Medulla oblongata (tissue), 1 donor: ENCODE measurements at regions not wholly inside any gene's neighbourhood (a gene's known extent, or its start where the extent isn't known, plus 50 kb on each side); places are given as distances from the start of the nearest gene placed in this dataset.
"Not testable (repeated sequence)": the region's sequence is repeated elsewhere in the genome, so short reads cannot be mapped to it uniquely, and the experiment has no call there.

Source experiments
- DNase-seq: peaks from one replicate; pipeline ENCODE4 v3.0.0-alpha.2; 2015; ENCODE audit errors: extremely low spot score

- DNase-seq, result no peak
These were observed 54.3 kb upstream of the CREB3L1 start for GRCh38 chr11:46223252-46223513.

GRCh38 chr11:46222490-46223251 is 54.8 kb upstream of the CREB3L1 start:
- DNase-seq, result peak; percentile 55

DNA sequence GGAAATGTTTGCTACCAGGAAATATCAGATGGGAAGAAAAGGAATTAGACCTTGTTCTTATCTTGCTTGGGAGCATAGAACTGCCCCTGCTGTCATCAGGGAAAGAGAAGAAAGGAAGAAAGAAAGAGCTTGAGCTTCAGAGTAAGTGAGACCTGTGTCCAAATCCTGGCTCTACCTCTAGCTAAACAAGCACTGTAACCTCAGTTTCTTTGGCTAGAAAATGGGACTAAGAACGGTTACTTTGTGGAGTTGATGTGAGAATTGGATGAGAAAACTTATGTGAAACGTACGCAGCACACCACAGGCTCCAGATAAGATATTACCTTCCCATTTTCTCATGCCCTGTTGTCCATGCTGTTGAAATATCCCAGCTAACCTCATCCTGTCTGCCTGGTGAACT is 57.1 kb upstream of the CREB3L1 start:
- no peak for DNase-seq

DNA sequence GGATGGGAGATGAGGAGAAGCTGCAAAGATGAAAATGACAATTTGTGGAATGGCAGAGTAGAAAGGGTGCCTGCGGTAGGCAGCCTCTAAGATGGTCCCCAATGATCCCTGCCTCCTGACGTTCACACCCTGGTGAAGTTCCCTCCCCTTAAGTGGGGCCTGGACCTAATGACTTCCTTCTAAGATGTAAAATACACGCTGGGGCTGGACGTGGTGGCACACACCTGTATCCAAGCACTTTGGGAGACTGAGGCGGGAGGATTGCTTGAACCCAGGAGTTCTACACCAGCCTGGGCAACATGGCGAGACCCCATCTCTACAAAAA is 60.7 kb upstream of the CREB3L1 start:
- DNase-seq, result no peak

DNA sequence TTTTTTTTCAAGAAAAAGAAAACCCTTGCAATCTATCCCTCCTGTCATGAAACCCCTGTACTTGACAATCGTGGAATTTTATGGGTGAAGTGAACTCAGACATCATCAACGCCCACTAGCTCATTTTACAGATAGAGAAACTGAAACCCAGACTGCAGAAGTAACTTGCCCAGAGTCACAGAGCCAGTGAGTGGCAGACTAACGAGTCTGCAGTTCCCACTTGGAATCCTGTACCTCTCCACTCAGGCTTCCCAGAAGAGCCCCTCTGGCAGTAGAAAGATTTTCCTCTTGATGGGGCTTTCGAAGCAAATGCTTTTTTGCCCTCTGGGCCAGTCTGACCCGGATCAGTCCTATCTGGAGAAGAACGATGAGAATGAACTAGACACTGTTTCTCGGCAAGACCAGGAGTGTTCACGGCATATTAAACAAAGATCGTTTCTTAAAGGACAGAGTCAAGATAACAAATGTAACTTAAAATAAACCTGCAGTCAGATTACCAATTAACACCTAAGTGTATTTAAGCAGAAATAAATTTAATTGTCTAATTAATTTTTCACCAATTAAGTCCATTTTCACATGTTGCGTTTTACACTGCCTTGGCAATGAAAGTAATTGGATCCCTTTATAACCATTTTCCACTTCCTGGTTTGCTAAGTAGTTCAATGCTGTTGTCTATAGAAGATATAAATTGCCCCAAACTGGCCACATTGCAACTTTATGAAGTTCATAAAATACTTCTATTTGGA is 61.3 kb upstream of the CREB3L1 start:
- DNase-seq, result no peak

- no peak for DNase-seq
These were observed 62.1 kb upstream of the CREB3L1 start for GRCh38 chr11:46215208-46215931.

- DNase-seq, result no peak
These were observed 64.7 kb upstream of the CREB3L1 start for GRCh38 chr11:46212720-46213119.

GRCh38 chr11:46210856-46211255 is 66.6 kb upstream of the CREB3L1 start:
- DNase-seq, result no peak

- DNase-seq, result no peak
These were observed 67.3 kb upstream of the CREB3L1 start for GRCh38 chr11:46210133-46210636.

DNA sequence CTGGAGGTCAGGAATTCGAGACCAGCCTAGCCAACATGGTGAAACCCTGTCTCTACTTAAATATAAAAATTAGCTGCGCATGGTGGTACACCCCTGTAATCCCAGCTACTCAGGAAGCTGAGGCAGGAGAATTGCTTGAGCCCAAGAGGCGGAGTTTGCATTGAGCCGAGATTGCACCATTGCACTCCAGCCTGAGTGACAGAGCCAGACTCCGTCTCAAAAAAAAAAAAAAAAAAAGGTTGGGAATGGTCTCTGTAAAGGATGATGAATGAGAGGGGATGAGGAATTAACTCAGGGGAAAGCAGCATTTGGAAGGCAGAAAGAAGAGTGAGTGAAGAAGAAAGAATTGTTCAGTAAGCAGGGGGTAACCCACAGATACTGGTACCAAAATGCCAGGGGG is 67.8 kb upstream of the CREB3L1 start:
- DNase-seq, result not testable (repeated sequence)

GRCh38 chr11:46208803-46209202 is 68.7 kb upstream of the CREB3L1 start:
- DNase-seq, result no peak

GRCh38 chr11:46207270-46207669 is 70.2 kb upstream of the CREB3L1 start:
- no peak for DNase-seq

GRCh38 chr11:46204415-46204814 is 73.0 kb upstream of the CREB3L1 start:
- DNase-seq, result not testable (repeated sequence)

DNA sequence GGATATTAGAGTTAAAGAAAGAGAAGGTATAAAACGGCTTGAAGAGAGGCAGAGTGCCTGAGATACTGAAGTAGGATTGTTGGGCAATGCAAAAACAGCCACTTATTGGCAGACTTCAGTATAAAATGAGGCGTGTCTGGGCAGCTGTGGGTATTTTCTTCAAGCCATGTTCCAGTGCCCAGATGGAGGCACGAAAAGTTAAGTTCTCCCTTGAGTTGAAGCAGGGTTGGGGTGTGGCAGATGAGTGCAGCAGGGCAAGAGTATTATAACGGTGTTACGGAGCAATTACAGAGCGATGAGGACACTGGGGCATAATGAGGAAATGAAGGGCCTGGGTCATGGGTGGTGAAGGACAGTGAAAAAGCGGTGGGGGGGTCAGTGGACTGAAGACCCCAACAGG is 73.7 kb upstream of the CREB3L1 start:
- DNase-seq, result no peak

DNA sequence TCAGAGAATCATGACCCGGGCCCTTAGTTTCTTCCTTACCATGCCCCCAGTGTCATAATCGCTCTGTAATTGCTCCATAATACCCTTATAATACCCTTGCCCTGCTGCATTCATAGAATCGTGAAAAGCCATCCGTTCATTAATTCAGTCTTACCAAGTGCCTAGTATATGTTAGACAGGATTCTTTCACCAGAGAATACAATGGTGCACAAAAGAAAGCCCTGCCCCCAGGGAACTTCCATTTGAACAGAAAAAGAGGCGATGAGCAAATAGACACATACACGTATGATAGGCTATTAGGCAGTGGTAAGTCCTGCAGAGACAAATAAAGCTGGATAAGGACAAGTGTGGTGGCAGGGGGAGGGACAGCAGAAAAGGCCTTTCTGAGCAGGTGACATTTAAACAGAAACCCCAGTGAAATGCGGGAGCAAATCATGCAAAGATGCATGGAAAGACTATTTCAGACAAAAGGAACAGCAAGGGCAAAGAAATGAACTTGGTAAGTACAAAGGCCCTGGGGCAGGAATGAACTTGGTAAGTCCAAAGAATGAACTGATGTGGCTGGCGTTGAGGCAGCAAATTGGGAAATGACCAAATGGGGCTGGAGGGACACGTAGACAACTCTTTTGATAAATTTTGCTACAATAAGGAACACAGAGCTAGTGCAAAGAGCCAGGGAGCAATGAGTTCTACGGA is 74.6 kb upstream of the CREB3L1 start:
- DNase-seq, result no peak

- no peak for DNase-seq
These were observed 75.3 kb upstream of the CREB3L1 start for GRCh38 chr11:46202149-46202548.

DNA sequence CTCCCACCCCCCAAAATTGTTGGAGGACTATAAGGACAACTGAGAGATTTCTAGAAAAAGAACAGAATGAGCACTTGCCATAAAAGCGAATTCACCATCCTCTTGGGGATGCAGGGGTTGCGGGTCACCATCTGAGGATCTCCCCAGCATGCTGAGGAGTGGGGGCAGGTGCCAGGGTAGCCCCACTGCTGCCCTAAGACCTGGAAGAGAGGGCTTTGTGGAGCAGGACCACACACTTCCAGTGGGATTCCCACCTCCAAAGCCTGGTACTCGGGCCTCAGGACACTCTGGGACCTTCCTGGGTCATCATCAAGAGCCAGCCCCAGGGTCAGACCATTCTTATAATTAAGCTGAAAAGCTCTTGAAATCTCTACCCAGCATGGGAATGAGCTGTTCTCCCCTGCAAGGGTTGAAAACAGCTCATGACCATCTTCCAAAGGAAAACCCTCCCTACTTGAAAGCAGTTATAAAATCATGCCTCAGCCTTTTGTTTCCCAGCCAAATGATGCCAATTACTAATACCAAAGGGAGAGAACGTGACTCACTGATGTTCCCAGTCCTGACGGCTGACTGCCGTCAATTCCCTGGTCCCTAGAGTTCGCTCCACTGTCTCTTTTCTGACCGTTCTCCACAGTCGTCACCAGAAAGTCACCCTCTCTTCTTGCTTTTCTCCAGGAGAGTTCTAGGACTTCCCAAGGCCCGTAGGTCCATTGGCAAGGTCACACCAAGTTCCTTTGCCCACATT is 76.8 kb upstream of the CREB3L1 start:
- DNase-seq, result no peak

DNA sequence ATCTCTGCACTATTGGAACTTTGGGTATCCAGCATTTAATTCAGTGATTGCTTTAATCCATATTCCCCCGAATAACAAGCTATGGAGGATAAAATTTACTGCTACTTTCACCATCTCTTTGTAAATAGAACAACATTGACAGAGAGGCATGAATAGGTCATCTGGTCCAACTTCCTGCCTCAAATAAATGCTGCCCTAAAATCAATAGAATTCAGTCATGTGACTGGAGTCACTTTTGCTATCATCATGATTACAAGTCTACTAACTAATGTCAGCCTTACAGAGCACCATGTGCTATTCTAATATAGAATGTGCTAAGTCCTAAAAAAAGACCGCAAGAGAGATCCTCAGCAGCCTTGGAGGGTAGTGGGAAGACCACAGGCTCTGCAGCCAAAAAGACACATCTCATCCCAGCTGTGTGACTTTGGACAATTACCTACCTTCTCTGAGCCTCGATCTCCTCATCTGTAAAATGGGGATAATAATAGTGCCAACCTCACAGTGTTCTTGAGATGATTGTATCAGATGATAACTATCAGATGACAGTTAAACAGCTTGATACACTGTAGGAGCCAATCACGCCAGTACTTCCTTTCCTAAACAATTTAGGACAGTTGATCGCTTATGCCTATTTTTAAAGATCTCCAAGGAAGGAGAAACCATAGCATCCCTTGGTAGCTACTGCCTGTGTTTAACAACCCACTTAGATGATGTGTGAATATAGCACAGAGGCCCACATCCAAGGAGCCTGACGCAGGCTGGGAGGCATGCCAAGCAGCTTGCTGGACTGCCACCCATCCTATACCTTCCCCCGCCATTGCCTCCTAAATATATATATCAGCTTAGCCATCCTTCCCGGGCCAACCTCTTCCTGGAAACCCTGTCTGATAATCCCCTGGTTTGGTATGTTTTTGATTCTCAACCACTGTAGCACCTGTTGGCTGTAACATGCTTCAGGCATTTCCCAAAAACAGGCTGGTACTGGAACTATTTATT is 77.3 kb upstream of the PHF21A start:
- no peak for DNase-seq

DNA sequence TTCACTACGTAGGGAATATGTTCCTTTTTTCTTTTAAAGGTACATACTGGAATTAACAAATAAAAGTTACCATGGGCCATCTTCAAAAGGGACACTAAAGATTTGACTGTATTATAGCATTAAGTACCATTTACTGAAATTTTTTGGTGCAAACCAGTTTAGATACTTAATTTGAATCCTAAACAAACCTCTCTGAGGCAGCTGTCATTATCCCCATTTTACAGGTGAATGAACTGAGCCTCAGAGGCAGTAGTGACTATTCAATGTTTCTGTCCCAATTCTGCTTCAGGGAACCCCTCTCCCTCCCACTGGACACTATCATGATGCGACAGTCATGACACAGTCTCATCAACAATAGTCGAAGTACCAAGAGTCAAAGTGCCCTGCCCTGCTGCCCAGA is 76.2 kb upstream of the PHF21A start:
- no peak for DNase-seq

DNA sequence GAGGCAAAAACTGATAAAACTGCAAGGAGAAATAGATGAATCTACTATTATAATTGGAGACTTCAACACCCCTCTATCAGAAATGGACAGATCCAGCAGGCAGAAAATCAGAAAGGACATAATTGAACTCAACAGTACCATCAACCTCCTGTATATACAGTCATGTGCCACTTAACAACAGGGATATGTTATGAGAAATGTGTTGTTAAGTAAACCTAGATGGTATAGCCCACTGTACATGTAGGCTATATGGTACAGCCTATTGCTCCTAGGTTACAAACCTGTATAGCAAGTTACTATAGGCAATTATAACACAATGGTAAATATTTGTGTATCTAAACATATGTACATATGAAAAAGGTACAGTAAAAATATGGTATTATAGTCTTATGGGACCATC is 66.8 kb upstream of the PHF21A start:
- DNase-seq, result no peak
